ENCODE measurements at regions not wholly inside any gene's neighbourhood (a gene's known extent, or its start where the extent isn't known, plus 50 kb on each side); places are given as distances from the start of the nearest gene placed in this dataset.

DNA sequence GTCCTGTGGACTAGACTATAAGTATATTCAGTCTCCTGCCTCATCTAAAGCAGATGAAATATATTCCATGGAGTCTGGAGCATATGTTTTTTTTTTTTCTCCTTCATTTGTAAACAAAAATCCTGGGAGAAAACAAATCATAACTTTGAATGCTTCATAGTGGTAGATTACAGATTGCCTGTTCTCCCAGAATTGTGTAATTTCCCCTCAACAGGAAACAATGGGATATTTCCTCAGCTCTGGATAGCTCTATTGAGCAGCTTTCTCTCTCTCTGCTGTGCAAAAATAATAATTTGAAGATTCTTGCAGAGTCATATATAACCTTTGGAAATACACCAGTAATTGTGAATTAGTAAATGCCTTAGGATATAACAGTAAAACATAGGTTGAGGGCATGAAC is 1406.6 kb upstream of the ACVR2A start (continued):
- TF ChIP-seq, protein P1, sequence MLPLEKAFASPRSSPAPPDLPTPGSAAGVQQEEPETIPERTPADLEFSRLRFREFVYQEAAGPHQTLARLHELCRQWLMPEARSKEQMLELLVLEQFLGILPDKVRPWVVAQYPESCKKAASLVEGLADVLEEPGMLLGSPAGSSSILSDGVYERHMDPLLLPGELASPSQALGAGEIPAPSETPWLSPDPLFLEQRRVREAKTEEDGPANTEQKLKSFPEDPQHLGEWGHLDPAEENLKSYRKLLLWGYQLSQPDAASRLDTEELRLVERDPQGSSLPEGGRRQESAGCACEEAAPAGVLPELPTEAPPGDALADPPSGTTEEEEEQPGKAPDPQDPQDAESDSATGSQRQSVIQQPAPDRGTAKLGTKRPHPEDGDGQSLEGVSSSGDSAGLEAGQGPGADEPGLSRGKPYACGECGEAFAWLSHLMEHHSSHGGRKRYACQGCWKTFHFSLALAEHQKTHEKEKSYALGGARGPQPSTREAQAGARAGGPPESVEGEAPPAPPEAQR (tag by site-specific recombination; IDR thresholded peaks at IDR 0.05), result no peak
- TF ChIP-seq, protein P2, sequence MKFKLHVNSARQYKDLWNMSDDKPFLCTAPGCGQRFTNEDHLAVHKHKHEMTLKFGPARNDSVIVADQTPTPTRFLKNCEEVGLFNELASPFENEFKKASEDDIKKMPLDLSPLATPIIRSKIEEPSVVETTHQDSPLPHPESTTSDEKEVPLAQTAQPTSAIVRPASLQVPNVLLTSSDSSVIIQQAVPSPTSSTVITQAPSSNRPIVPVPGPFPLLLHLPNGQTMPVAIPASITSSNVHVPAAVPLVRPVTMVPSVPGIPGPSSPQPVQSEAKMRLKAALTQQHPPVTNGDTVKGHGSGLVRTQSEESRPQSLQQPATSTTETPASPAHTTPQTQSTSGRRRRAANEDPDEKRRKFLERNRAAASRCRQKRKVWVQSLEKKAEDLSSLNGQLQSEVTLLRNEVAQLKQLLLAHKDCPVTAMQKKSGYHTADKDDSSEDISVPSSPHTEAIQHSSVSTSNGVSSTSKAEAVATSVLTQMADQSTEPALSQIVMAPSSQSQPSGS (tag by site-specific recombination; IDR thresholded peaks at IDR 0.05; ENCODE audit: low read depth), result no peak
- no peak for TF ChIP-seq ZNF112 (tag by site-specific recombination; IDR thresholded peaks at IDR 0.05)
- no peak for TF ChIP-seq ZBTB7A (tag by site-specific recombination; IDR thresholded peaks at IDR 0.05; ENCODE audit: low read depth)
- no peak for TF ChIP-seq ZNF121 (tag by site-specific recombination; IDR thresholded peaks at IDR 0.05)
- no peak for TF ChIP-seq ZNF341 (tag by site-specific recombination; IDR thresholded peaks at IDR 0.05; ENCODE audit: low read depth)

DNA sequence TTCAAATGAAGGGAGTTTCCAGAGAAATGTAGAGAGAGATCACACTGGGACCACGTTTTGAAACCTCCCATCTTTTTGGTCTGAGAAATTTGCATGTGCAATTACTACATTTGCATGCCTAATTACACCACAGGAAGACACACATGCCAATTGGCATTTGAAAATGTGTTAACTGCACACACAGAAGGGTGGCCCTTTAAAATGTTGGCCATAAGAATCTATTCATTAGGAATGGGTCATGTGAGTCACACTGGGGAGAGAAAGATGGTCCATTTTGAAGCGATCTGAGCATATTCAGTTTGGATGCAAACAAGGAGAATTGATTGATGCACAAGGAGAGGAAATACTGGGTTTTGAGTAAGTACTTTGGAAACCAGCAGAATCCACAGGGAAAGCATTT is 1407.1 kb upstream of the ACVR2A start:
- CTCF ChIA-PET, result interaction anchor here (0.6 kb wide), 1 partner anchor 12 kb away, joined by 8 read pairs; no protein-coding TSS in a partner anchor
- Histone ChIP-seq H3K27ac (ENCODE audit: extremely low read depth, low read depth, low read length) (no peak overlapping the region), H3K4me1 (ENCODE audit: control insufficient read depth, insufficient read depth, low read length) (peaks cover 17% of the 10 kb centered on the region), H3K36me3 (ENCODE audit: control insufficient read depth in 2 of 2, insufficient read depth in 1 of 2, low read length in 2 of 2) (no peaks in the 10 kb centered on the region), H3K9me3 (ENCODE audit: control insufficient read depth, insufficient read depth, low read depth, low read length) (no peaks in the 10 kb centered on the region), H3K4me3 (ENCODE audit: low read depth, low read length) (no peak overlapping the region)
- TF ChIP-seq ZNF169 (tag by site-specific recombination; IDR thresholded peaks at IDR 0.05) (no peak), ZNF791 (tag by site-specific recombination; IDR thresholded peaks at IDR 0.05) (no peak)
- POLR2A ChIA-PET, result no interaction called here

DNA sequence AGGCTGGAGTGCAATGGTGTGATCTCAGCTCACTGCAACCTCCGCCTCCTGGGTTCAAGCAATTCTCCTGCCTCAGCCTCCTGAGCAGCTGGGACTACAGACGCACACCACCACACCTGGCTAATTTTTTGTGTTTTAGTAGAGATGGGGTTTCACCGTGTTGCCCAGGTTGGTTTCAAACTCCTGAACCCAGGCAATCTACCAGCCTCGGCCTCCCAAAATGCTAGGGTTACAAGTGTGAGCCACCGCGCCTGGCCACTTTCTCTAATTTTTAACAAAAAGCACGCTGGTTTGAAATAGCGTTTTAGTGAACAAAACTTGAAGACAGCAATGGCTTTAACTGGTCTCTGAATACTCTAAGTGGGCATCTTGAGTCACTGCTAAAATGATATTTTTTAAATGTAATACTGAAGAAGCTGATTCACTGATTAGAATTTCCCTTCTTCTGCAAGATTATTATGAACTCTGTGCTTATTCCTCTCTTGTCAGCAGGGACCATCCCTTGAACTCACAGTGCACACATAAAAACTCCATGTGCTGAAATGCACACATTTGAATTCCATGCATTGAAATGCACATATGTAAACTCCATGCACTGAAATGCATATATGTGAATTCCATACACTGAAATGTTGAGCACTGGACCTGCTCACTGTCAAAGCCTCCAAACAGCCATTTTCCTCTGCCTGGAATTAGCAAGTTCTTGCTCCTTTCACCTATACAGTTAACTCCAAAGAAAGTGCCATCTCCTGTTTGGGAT is 1411.5 kb upstream of the ACVR2A start:
- H3K9me3 ChIP-seq (ENCODE audit: control insufficient read depth, insufficient read depth, low read depth, low read length), result no peaks in the 10 kb centered on the region

DNA sequence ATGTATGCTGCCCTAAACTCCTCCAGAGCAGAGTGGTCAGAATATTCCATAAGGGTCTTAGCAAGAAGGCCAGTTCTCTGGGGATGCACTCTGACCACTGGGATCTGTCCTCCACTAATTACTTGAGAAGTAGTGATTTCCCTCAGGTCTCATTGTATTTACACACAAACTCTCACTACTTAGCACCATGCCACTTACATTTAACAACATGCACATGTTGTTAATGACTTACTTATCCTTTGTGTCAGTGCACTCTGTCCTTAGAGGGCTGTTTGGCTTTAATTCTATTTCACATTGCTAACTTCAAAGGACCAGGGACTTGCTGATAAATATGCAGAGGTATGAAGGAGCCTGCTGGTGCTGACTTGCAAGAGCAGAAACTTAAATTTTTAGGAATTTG is 1415.5 kb upstream of the ACVR2A start:
- ChIA-PET CTCF (no interaction called here), POLR2A (no interaction called here)
- TF ChIP-seq, protein P3, sequence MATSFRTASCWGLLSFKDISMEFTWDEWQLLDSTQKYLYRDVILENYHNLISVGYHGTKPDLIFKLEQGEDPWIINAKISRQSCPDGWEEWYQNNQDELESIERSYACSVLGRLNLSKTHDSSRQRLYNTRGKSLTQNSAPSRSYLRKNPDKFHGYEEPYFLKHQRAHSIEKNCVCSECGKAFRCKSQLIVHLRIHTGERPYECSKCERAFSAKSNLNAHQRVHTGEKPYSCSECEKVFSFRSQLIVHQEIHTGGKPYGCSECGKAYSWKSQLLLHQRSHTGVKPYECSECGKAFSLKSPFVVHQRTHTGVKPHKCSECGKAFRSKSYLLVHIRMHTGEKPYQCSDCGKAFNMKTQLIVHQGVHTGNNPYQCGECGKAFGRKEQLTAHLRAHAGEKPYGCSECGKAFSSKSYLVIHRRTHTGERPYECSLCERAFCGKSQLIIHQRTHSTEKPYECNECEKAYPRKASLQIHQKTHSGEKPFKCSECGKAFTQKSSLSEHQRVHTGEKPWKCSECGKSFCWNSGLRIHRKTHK (tag by site-specific recombination; IDR thresholded peaks at IDR 0.05), result no peak
- TF ChIP-seq, protein P4, sequence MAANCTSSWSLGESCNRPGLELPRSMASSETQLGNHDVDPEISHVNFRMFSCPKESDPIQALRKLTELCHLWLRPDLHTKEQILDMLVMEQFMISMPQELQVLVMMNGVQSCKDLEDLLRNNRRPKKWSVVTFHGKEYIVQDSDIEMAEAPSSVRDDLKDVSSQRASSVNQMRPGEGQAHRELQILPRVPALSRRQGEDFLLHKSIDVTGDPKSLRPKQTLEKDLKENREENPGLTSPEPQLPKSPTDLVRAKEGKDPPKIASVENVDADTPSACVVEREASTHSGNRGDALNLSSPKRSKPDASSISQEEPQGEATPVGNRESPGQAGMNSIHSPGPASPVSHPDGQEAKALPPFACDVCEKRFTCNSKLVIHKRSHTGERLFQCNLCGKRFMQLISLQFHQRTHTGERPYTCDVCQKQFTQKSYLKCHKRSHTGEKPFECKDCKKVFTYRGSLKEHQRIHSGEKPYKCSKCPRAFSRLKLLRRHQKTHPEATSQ (tag by site-specific recombination; IDR thresholded peaks at IDR 0.05), result no peak
- TF ChIP-seq, protein P5, sequence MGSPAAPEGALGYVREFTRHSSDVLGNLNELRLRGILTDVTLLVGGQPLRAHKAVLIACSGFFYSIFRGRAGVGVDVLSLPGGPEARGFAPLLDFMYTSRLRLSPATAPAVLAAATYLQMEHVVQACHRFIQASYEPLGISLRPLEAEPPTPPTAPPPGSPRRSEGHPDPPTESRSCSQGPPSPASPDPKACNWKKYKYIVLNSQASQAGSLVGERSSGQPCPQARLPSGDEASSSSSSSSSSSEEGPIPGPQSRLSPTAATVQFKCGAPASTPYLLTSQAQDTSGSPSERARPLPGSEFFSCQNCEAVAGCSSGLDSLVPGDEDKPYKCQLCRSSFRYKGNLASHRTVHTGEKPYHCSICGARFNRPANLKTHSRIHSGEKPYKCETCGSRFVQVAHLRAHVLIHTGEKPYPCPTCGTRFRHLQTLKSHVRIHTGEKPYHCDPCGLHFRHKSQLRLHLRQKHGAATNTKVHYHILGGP (tag by site-specific recombination; IDR thresholded peaks at IDR 0.05), result no peak
- TF ChIP-seq ZNF521 (tag by site-specific recombination; IDR thresholded peaks at IDR 0.05) (no peak), ZNF274 (IDR thresholded peaks at IDR 0.05; ENCODE audit: low read length) (no peak), ZNF274 (tag by site-specific recombination; IDR thresholded peaks at IDR 0.05; ENCODE audit: borderline replicate concordance) (no peak), ZNF791 (tag by site-specific recombination; IDR thresholded peaks at IDR 0.05) (no peak)
- H3K4me1 ChIP-seq (ENCODE audit: control insufficient read depth, insufficient read depth, low read length), result no peaks in the 10 kb centered on the region
- no peak overlapping the region for H3K4me3 ChIP-seq (ENCODE audit: low read depth, low read length)
- no peak overlapping the region for H3K27ac ChIP-seq (ENCODE audit: extremely low read depth, low read depth, low read length)
- H3K9me3 ChIP-seq (ENCODE audit: control insufficient read depth, insufficient read depth, low read depth, low read length), result no peaks in the 10 kb centered on the region
- H3K36me3 ChIP-seq (ENCODE audit: control insufficient read depth in 2 of 2, insufficient read depth in 1 of 2, low read length in 2 of 2), result no peaks in the 10 kb centered on the region

More for the DNA sequence above, 1411.5 kb upstream of the ACVR2A start:
- POLR2A ChIA-PET, result no interaction called here
- Histone ChIP-seq H3K36me3 (ENCODE audit: control insufficient read depth in 2 of 2, insufficient read depth in 1 of 2, low read length in 2 of 2) (no peaks in the 10 kb centered on the region), H3K4me3 (ENCODE audit: low read depth, low read length) (no peak overlapping the region), H3K27ac (ENCODE audit: extremely low read depth, low read depth, low read length) (no peak overlapping the region), H3K4me1 (ENCODE audit: control insufficient read depth, insufficient read depth, low read length) (peaks cover 17% of the 10 kb centered on the region)
- TF ChIP-seq ZNF274 (IDR thresholded peaks at IDR 0.05; ENCODE audit: low read length), result no peak
- no peak for TF ChIP-seq ZNF274 (tag by site-specific recombination; IDR thresholded peaks at IDR 0.05; ENCODE audit: borderline replicate concordance)
- CTCF ChIA-PET, result no interaction called here

All from HEK293 (cell line).